Right atrium auricular region (tissue), 2 donors: ENCODE measurements at regions not wholly inside any gene's neighbourhood (a gene's known extent, or its start where the extent isn't known, plus 50 kb on each side); places are given as distances from the start of the nearest gene placed in this dataset.

Experiments
- DNase-seq: peaks from one replicate; pipeline ENCODE4 v3.0.0-alpha.2; 2019; ENCODE audit warnings: low spot score
- H3K27ac ChIP-seq, 2 donors: fragments of 200-600 bp; sonication (generic); 1 replicate in 1 of 2; 2 replicates in 1 of 2; pipeline ENCODE4 v1.5.1; 2016 to 2019
- H3K27me3 ChIP-seq, 2 donors: fragments of 200-600 bp; sonication (generic); one replicate each; pipeline versions ENCODE4 v1.5.1 to v1.6.0; 2017 to 2019
- H3K36me3 ChIP-seq: fragments of 200-600 bp; sonication (generic); one replicate; pipeline ENCODE4 v1.5.1; 2016
- H3K4me1 ChIP-seq, 2 donors: fragments of 200-600 bp; sonication (generic); one replicate each; pipeline versions ENCODE4 v1.5.1 to v1.6.0; 2017 to 2019
- H3K4me3 ChIP-seq, 2 donors: fragments of 200-600 bp; sonication (generic); 1 replicate in 1 of 2; 2 replicates in 1 of 2; pipeline ENCODE4 v1.5.1; 2017 to 2019; ENCODE audit warnings: mild to moderate bottlenecking in 1 of 2, moderate library complexity in 1 of 2
- H3K9me3 ChIP-seq, 2 donors: fragments of 200-600 bp; sonication (generic); one replicate each; pipeline ENCODE4 v1.5.1; 2019
- CTCF ChIP-seq, 2 donors: fragments of 200-600 bp; sonication (generic); IDR thresholded peaks; one replicate each; pipeline ENCODE4 v1.5.1; 2019; ENCODE audit warnings: antibody characterized with exemption in 2 of 2

- TF ChIP-seq CTCF (IDR thresholded peaks at IDR 0.05): no peak
Observed at GRCh38 chr4:119752936-119753335, 124.3 kb upstream of the PDE5A start.

GRCh38 chr4:119750771-119751170 lies 122.2 kb upstream of the PDE5A start:
- no peak for TF ChIP-seq CTCF (IDR thresholded peaks at IDR 0.05)
- no peaks in the 10 kb centered on the region for H3K36me3 ChIP-seq

More at GRCh38 chr4:119752936-119753335, 124.3 kb upstream of the PDE5A start:
- Histone ChIP-seq H3K4me3 (no peak overlapping the region), H3K9me3 (no peaks in the 10 kb centered on the region), H3K27ac (no peak overlapping the region), H3K4me1 (peaks cover 0 to 8% of the 10 kb centered on the region in 2 donors), H3K36me3 (no peaks in the 10 kb centered on the region), H3K27me3 (no peaks in the 10 kb centered on the region)
- no peak for DNase-seq

GRCh38 chr4:119750048-119750447 lies 121.4 kb upstream of the PDE5A start:
- H3K4me1 ChIP-seq: peaks cover 0 to 8% of the 10 kb centered on the region in 2 donors
- TF ChIP-seq CTCF (IDR thresholded peaks at IDR 0.05): no peak
- peak overlapping the region in 1 of 2 donors; percentile 83 for H3K27ac ChIP-seq
- no peaks in the 10 kb centered on the region for H3K36me3 ChIP-seq
- H3K4me3 ChIP-seq: no peak overlapping the region
- no peaks in the 10 kb centered on the region for H3K27me3 ChIP-seq
- DNase-seq: no peak
- H3K9me3 ChIP-seq: no peaks in the 10 kb centered on the region

More at GRCh38 chr4:119750771-119751170, 122.2 kb upstream of the PDE5A start:
- Histone ChIP-seq H3K27ac (peak overlapping the region; percentile 43 to 83), H3K27me3 (no peaks in the 10 kb centered on the region), H3K9me3 (no peaks in the 10 kb centered on the region), H3K4me3 (no peak overlapping the region), H3K4me1 (peaks cover 0 to 8% of the 10 kb centered on the region in 2 donors)
- DNase-seq: no peak

- Histone ChIP-seq H3K36me3 (no peaks in the 10 kb centered on the region), H3K9me3 (no peaks in the 10 kb centered on the region), H3K4me3 (no peak overlapping the region), H3K27ac (peak overlapping the region in 1 of 2 donors; percentile 17), H3K27me3 (no peaks in the 10 kb centered on the region), H3K4me1 (peaks cover 0 to 8% of the 10 kb centered on the region in 2 donors)
- no peak for TF ChIP-seq CTCF (IDR thresholded peaks at IDR 0.05)
- no peak for DNase-seq
Observed at GRCh38 chr4:119748853-119749252, 120.2 kb upstream of the PDE5A start.

- H3K36me3 ChIP-seq: no peaks in the 10 kb centered on the region
- DNase-seq: no peak
- no peak overlapping the region for H3K27ac ChIP-seq
- no peak for TF ChIP-seq CTCF (IDR thresholded peaks at IDR 0.05)
- H3K4me1 ChIP-seq: peaks cover 0 to 17% of the 10 kb centered on the region in 2 donors
- H3K9me3 ChIP-seq: no peaks in the 10 kb centered on the region
- no peak overlapping the region for H3K4me3 ChIP-seq
- no peaks in the 10 kb centered on the region for H3K27me3 ChIP-seq
Observed at GRCh38 chr4:119746951-119747350, 118.3 kb upstream of the PDE5A start.

- no peak overlapping the region for H3K27ac ChIP-seq
- H3K4me1 ChIP-seq: peaks cover 0 to 12% of the 10 kb centered on the region in 2 donors
- H3K27me3 ChIP-seq: no peaks in the 10 kb centered on the region
- no peaks in the 10 kb centered on the region for H3K9me3 ChIP-seq
- no peaks in the 10 kb centered on the region for H3K36me3 ChIP-seq
- TF ChIP-seq CTCF (IDR thresholded peaks at IDR 0.05): no peak
- no peak for DNase-seq
- no peak overlapping the region for H3K4me3 ChIP-seq
Observed at GRCh38 chr4:119745351-119745750, 116.7 kb upstream of the PDE5A start.
